Activated T-helper 1 cell treated with anti-CD3 and anti-CD28 coated beads, Interleukin-12 subunit alpha, Interleukin-12 subunit beta, Interleukin-2, Interleukin-4 antibody, amounts not matched to agents 30 ng/mL and 10 ng/mL and 1 ng/mL, durations not matched to agents 14 hours and 24 hours and 36 hours (primary cell): ENCODE measurements at regions not wholly inside any gene's neighbourhood (a gene's known extent, or its start where the extent isn't known, plus 50 kb on each side); places are given as distances from the start of the nearest gene placed in this dataset.

ENCODE experiments used
- DNase-seq: peaks from one replicate; pipeline ENCODE4 v3.0.0; 2021; ENCODE audit warnings: low spot score
- H3K27ac Mint-ChIP-seq: one replicate; pipeline ENCODE4 v1.8.0; 2021; ENCODE audit warnings: mild to moderate bottlenecking, mixed read lengths
- H3K27me3 Mint-ChIP-seq: one replicate; pipeline ENCODE4 v1.8.0; 2022; ENCODE audit warnings: mild to moderate bottlenecking, moderate library complexity, mixed read lengths; ENCODE audit not compliant: insufficient read depth
- H3K36me3 Mint-ChIP-seq: one replicate; pipeline ENCODE4 v1.8.0; 2021; ENCODE audit warnings: low read depth, mixed read lengths
- H3K4me1 Mint-ChIP-seq: one replicate; pipeline ENCODE4 v1.8.0; 2021; ENCODE audit warnings: low read depth, mixed read lengths
- H3K4me3 Mint-ChIP-seq: one replicate; pipeline ENCODE4 v1.8.0; 2021; ENCODE audit warnings: mild to moderate bottlenecking, moderate library complexity, mixed read lengths
- H3K9me3 Mint-ChIP-seq: one replicate; pipeline ENCODE4 v1.8.0; 2021; ENCODE audit warnings: mixed read lengths
- intact Hi-C: fragments of 100-400 bp; cut with micrococcal nuclease; formaldehyde crosslinking; loops from one replicate; pipeline ENCODE4 v1.15.1; 2024

- Mint-ChIP-seq H3K9me3 (no peaks in the 10 kb centered on the region), H3K27me3 (peaks cover 4% of the 10 kb centered on the region), H3K36me3 (no peaks in the 10 kb centered on the region), H3K4me3 (no peak overlapping the region), H3K4me1 (no peaks in the 10 kb centered on the region), H3K27ac (no peak overlapping the region)
- intact Hi-C loops = no loop called here
- no peak for DNase-seq
These were observed 183.6 kb downstream of the NSG2 start for GRCh38 chr5:174229068-174229467.

- intact Hi-C loops = no loop called here
- Mint-ChIP-seq H3K36me3 (no peaks in the 10 kb centered on the region), H3K27me3 (peaks cover 5% of the 10 kb centered on the region), H3K4me3 (no peak overlapping the region), H3K27ac (no peak overlapping the region), H3K4me1 (no peaks in the 10 kb centered on the region), H3K9me3 (peaks cover 2% of the 10 kb centered on the region)
- no peak for DNase-seq
These were observed 184.2 kb downstream of the NSG2 start for GRCh38 chr5:174229514-174230370.

GRCh38 chr5:174231956-174232487 lies 186.5 kb downstream of the NSG2 start:
- H3K27ac Mint-ChIP-seq = no peak overlapping the region
- intact Hi-C loops = no loop called here

GRCh38 chr5:174234388-174234787 lies 188.9 kb downstream of the NSG2 start:
- Mint-ChIP-seq H3K36me3 (no peaks in the 10 kb centered on the region), H3K27me3 (peaks cover 5% of the 10 kb centered on the region), H3K27ac (no peak overlapping the region), H3K4me1 (no peaks in the 10 kb centered on the region), H3K4me3 (no peak overlapping the region), H3K9me3 (peaks cover 3% of the 10 kb centered on the region)
- intact Hi-C loops = no loop called here
- DNase-seq = no peak

More at GRCh38 chr5:174231956-174232487, 186.5 kb downstream of the NSG2 start:
- H3K4me3 Mint-ChIP-seq = no peak overlapping the region
- no peaks in the 10 kb centered on the region for H3K36me3 Mint-ChIP-seq
- peaks cover 5% of the 10 kb centered on the region for H3K27me3 Mint-ChIP-seq
- DNase-seq = no peak
- H3K9me3 Mint-ChIP-seq = peaks cover 3% of the 10 kb centered on the region
- no peaks in the 10 kb centered on the region for H3K4me1 Mint-ChIP-seq

GRCh38 chr5:174235221-174236011 lies 189.9 kb downstream of the NSG2 start:
- intact Hi-C loops = no loop called here
- peaks cover 3% of the 10 kb centered on the region for H3K9me3 Mint-ChIP-seq

GRCh38 chr5:174236070-174236469 lies 190.6 kb downstream of the NSG2 start:
- DNase-seq = no peak
- peaks cover 3% of the 10 kb centered on the region for H3K9me3 Mint-ChIP-seq
- H3K4me1 Mint-ChIP-seq = no peaks in the 10 kb centered on the region
- peaks cover 5% of the 10 kb centered on the region for H3K27me3 Mint-ChIP-seq
- H3K27ac Mint-ChIP-seq = no peak overlapping the region
- H3K4me3 Mint-ChIP-seq = no peak overlapping the region
- intact Hi-C loops = no loop called here
- H3K36me3 Mint-ChIP-seq = no peaks in the 10 kb centered on the region

More at GRCh38 chr5:174235221-174236011, 189.9 kb downstream of the NSG2 start:
- Mint-ChIP-seq H3K4me1 (no peaks in the 10 kb centered on the region), H3K36me3 (no peaks in the 10 kb centered on the region), H3K27ac (no peak overlapping the region), H3K4me3 (no peak overlapping the region), H3K27me3 (peaks cover 5% of the 10 kb centered on the region)
- no peak for DNase-seq

- no peak overlapping the region for H3K27ac Mint-ChIP-seq
- H3K27me3 Mint-ChIP-seq = no peaks in the 10 kb centered on the region
- no peak overlapping the region for H3K4me3 Mint-ChIP-seq
- H3K9me3 Mint-ChIP-seq = peaks cover 6% of the 10 kb centered on the region
- intact Hi-C loops = no loop called here
- no peak for DNase-seq
- no peaks in the 10 kb centered on the region for H3K4me1 Mint-ChIP-seq
- H3K36me3 Mint-ChIP-seq = no peaks in the 10 kb centered on the region
These were observed 194.2 kb downstream of the NSG2 start for GRCh38 chr5:174239718-174240117.

- intact Hi-C loops = no loop called here
- H3K27ac Mint-ChIP-seq = no peak overlapping the region
- peaks cover 5% of the 10 kb centered on the region for H3K9me3 Mint-ChIP-seq
- no peaks in the 10 kb centered on the region for H3K36me3 Mint-ChIP-seq
- no peak for DNase-seq
- no peaks in the 10 kb centered on the region for H3K4me1 Mint-ChIP-seq
- no peak overlapping the region for H3K4me3 Mint-ChIP-seq
- H3K27me3 Mint-ChIP-seq = no peaks in the 10 kb centered on the region
These were observed 197.1 kb downstream of the NSG2 start for GRCh38 chr5:174242573-174242972.

GRCh38 chr5:174243904-174244303 lies 198.4 kb downstream of the NSG2 start:
- intact Hi-C loops = no loop called here
- Mint-ChIP-seq H3K4me1 (no peaks in the 10 kb centered on the region), H3K4me3 (no peak overlapping the region), H3K9me3 (peaks cover 7% of the 10 kb centered on the region), H3K27me3 (no peaks in the 10 kb centered on the region), H3K27ac (no peak overlapping the region), H3K36me3 (no peaks in the 10 kb centered on the region)
- DNase-seq = no peak

GRCh38 chr5:174245516-174246075 lies 200.1 kb downstream of the NSG2 start:
- Mint-ChIP-seq H3K27me3 (no peaks in the 10 kb centered on the region), H3K4me1 (no peaks in the 10 kb centered on the region), H3K9me3 (peaks cover 7% of the 10 kb centered on the region), H3K4me3 (no peak overlapping the region), H3K36me3 (no peaks in the 10 kb centered on the region), H3K27ac (no peak overlapping the region)
- intact Hi-C loops = no loop called here
- DNase-seq = no peak

GRCh38 chr5:174246743-174247142 lies 201.2 kb downstream of the NSG2 start:
- H3K36me3 Mint-ChIP-seq = no peaks in the 10 kb centered on the region
- no peak overlapping the region for H3K27ac Mint-ChIP-seq
- no peaks in the 10 kb centered on the region for H3K27me3 Mint-ChIP-seq
- no peaks in the 10 kb centered on the region for H3K4me1 Mint-ChIP-seq
- no peak overlapping the region for H3K4me3 Mint-ChIP-seq
- DNase-seq = no peak
- intact Hi-C loops = no loop called here
- H3K9me3 Mint-ChIP-seq = peaks cover 7% of the 10 kb centered on the region

- intact Hi-C loops = no loop called here
- H3K9me3 Mint-ChIP-seq = peaks cover 7% of the 10 kb centered on the region
- no peak overlapping the region for H3K27ac Mint-ChIP-seq
- H3K27me3 Mint-ChIP-seq = no peaks in the 10 kb centered on the region
- no peak for DNase-seq
- no peaks in the 10 kb centered on the region for H3K36me3 Mint-ChIP-seq
- H3K4me1 Mint-ChIP-seq = no peaks in the 10 kb centered on the region
- no peak overlapping the region for H3K4me3 Mint-ChIP-seq
These were observed 201.8 kb downstream of the NSG2 start for GRCh38 chr5:174247301-174247700.
